ENCODE measurements at regions not wholly inside any gene's neighbourhood (a gene's known extent, or its start where the extent isn't known, plus 50 kb on each side); places are given as distances from the start of the nearest gene placed in this dataset.
"Not testable (repeated sequence)": the region's sequence is repeated elsewhere in the genome, so short reads cannot be mapped to it uniquely, and the experiment has no call there.

GRCh38 chr3:67064105-67064504 lies 66.0 kb downstream of the KBTBD8 start:
- H3K36me3 ChIP-seq (ENCODE audit: control insufficient read depth, insufficient read depth, low read length), result no peaks in the 10 kb centered on the region
- H3K4me3 ChIP-seq (replicated peaks; ENCODE audit: low read depth, low read length), result no peak overlapping the region
- no peaks in the 10 kb centered on the region for H3K27me3 ChIP-seq (replicated peaks; ENCODE audit: control insufficient read depth, insufficient read depth, low read length)
- no peak for TF ChIP-seq CTCF (IDR thresholded peaks at IDR 0.05; ENCODE audit: insufficient read depth, low read length, poor library complexity, severe bottlenecking)
- no peak for DNase-seq (ENCODE audit: extremely low read depth, insufficient read length)

DNA sequence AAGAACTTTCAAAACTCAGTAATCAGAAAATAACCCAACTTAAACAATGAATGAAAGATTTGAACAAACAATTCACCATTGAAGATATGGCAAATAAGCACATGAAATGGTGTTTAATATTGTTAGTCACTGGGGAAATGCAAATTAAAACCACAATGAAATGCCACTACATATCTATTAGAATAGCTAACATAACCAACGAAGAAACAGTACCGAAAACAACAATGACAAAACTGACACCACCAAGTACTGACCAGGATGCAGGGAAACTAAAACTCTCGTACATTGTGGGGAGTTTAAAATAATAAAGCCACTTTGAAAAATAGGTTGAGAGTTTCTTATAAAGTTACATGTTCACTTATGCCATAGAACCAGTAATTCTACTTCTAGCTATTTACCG lies 69.1 kb downstream of the KBTBD8 start:
- TF ChIP-seq CTCF (IDR thresholded peaks at IDR 0.05; ENCODE audit: insufficient read depth, low read length, poor library complexity, severe bottlenecking), result no peak
- Histone ChIP-seq H3K36me3 (ENCODE audit: control insufficient read depth, insufficient read depth, low read length) (no peaks in the 10 kb centered on the region), H3K27me3 (replicated peaks; ENCODE audit: control insufficient read depth, insufficient read depth, low read length) (no peaks in the 10 kb centered on the region), H3K4me3 (replicated peaks; ENCODE audit: low read depth, low read length) (no peak overlapping the region)
- DNase-seq (ENCODE audit: extremely low read depth, insufficient read length), result no peak

DNA sequence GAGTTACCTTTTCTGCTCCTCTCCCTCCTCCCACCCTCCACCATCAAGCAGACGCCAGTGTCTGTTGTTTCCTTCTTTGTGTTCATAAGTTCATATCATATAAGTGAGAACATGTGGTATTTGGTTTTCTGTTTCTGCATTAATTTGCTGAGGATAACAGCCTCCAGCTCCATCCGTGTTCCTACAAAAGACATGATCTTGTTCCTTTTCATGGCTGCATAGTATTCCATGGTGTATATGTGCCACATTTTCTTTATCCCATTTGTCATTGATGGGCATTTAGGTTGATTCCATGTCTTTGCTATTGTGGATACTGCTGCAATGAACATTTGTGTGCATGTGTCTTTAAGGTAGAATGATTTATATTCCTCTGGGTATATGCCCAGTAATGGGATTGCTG lies 74.5 kb downstream of the KBTBD8 start:
- not testable (repeated sequence) for H3K36me3 ChIP-seq (ENCODE audit: control insufficient read depth, insufficient read depth, low read length); DNase-seq (ENCODE audit: extremely low read depth, insufficient read length); H3K4me3 ChIP-seq (replicated peaks; ENCODE audit: low read depth, low read length); H3K27me3 ChIP-seq (replicated peaks; ENCODE audit: control insufficient read depth, insufficient read depth, low read length)

DNA sequence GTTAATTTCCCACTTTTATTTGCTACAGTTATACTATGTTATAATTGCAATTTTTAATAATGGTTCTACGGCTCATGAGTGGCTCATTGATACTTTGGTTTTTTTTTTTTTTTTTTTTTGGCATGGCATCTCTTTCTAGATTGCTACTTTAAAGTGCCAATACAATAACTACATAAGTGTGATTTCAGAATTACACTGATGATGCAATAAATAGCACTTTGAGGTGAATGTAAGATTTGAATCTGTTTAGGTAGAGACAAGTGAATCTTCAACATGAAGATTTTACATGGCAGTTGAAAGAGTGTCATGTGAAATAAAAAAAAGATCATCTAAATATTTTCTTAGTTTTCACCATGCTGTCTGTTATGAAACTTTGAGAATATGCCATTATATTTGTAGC lies 75.7 kb downstream of the KBTBD8 start:
- TF ChIP-seq CTCF (IDR thresholded peaks at IDR 0.05; ENCODE audit: insufficient read depth, low read length, poor library complexity, severe bottlenecking), result no peak
- DNase-seq (ENCODE audit: extremely low read depth, insufficient read length), result no peak
- H3K4me3 ChIP-seq (replicated peaks; ENCODE audit: low read depth, low read length), result no peak overlapping the region
- no peaks in the 10 kb centered on the region for H3K27me3 ChIP-seq (replicated peaks; ENCODE audit: control insufficient read depth, insufficient read depth, low read length)
- no peaks in the 10 kb centered on the region for H3K36me3 ChIP-seq (ENCODE audit: control insufficient read depth, insufficient read depth, low read length)

GRCh38 chr3:67075295-67075694 lies 77.2 kb downstream of the KBTBD8 start:
- TF ChIP-seq CTCF (IDR thresholded peaks at IDR 0.05; ENCODE audit: insufficient read depth, low read length, poor library complexity, severe bottlenecking), result no peak
- Histone ChIP-seq H3K27me3 (replicated peaks; ENCODE audit: control insufficient read depth, insufficient read depth, low read length) (no peaks in the 10 kb centered on the region), H3K36me3 (ENCODE audit: control insufficient read depth, insufficient read depth, low read length) (no peaks in the 10 kb centered on the region), H3K4me3 (replicated peaks; ENCODE audit: low read depth, low read length) (no peak overlapping the region)
- no peak for DNase-seq (ENCODE audit: extremely low read depth, insufficient read length)

DNA sequence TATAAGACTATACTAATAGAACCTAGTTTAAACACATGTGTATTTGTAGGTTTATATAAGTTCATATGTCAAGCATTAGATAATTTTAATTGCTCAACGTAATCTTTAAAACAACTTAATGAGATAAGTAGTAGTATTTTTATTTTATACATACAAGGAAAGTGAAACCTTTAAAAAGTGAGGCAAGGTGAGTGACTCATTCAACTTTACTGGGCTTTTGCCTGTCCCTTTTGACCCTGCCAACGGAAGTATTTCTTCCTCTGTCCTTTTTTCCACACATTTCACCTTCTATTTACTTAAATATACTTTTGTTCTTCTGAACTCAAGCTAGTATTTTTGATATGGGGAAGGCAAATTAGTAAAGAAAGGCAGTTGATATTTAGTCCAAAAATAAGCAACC lies 78.5 kb downstream of the KBTBD8 start:
- H3K36me3 ChIP-seq (ENCODE audit: control insufficient read depth, insufficient read depth, low read length), result no peaks in the 10 kb centered on the region
- H3K4me3 ChIP-seq (replicated peaks; ENCODE audit: low read depth, low read length), result no peak overlapping the region
- no peaks in the 10 kb centered on the region for H3K27me3 ChIP-seq (replicated peaks; ENCODE audit: control insufficient read depth, insufficient read depth, low read length)
- no peak for DNase-seq (ENCODE audit: extremely low read depth, insufficient read length)
- TF ChIP-seq CTCF (IDR thresholded peaks at IDR 0.05; ENCODE audit: insufficient read depth, low read length, poor library complexity, severe bottlenecking), result no peak

All from GM06990 (cell line).